B cell (primary cell): ENCODE measurements at regions not wholly inside any gene's neighbourhood (a gene's known extent, or its start where the extent isn't known, plus 50 kb on each side); places are given as distances from the start of the nearest gene placed in this dataset.

Experiments
- ATAC-seq: fragments of 200-7000 bp; cut with Tn5 transposase; one replicate; pipeline ENCODE4 v1.10.0; 2021; ENCODE audit warnings: low read depth, mild to moderate bottlenecking, moderate number of reproducible peaks, moderate library complexity
- CTCF ChIA-PET: fragments of 350-600 bp; sonication (Branson Sonifier 250); formaldehyde crosslinking; loops from one replicate; lab custom pipeline; 2021; ENCODE audit warnings: antibody characterized with exemption, inconsistent platforms; lab: Charles Lee
- POLR2A ChIA-PET: fragments of 350-600 bp; sonication (Branson Sonifier 250); formaldehyde crosslinking; loops from one replicate; lab custom pipeline; 2021; ENCODE audit warnings: antibody characterized with exemption; lab: Charles Lee
- DNase-seq: peaks from one replicate; pipeline ENCODE4 v3.0.0; 2013
- H2AFZ ChIP-seq: 2 replicates; pipeline ENCODE4 v1.6.1; 2012; ENCODE audit warnings: mild to moderate bottlenecking, low read depth, low read length; ENCODE audit not compliant: insufficient read depth, poor library complexity, severe bottlenecking
- H3K27ac ChIP-seq, 2 donors: 1 replicate in 1 of 2; 2 replicates in 1 of 2; pipeline ENCODE4 v1.5.1; 2012 to 2013; ENCODE audit warnings: low read length in 2 of 2, mild to moderate bottlenecking in 2 of 2, moderate library complexity in 1 of 2
- H3K27me3 ChIP-seq, 4 experiments: fragments of 200-600 bp in 1 of 4; sonication (generic) in 1 of 4; replicated peaks in 1 of 4; 1 replicate in 2 of 4; 2 replicates in 2 of 4; pipeline versions ENCODE4 v1.6.1 to v1.7.0; 2013 to 2016; ENCODE audit warnings: low read length in 3 of 4, mild to moderate bottlenecking in 2 of 4, mixed read lengths in 1 of 4, moderate library complexity in 1 of 4; ENCODE audit not compliant: insufficient read depth in 4 of 4, control insufficient read depth in 3 of 4; ENCODE audit errors: control extremely low read depth in 1 of 4
- H3K36me3 ChIP-seq, 2 experiments: replicated peaks in 1 of 2; 1 replicate in 1 of 2; 2 replicates in 1 of 2; pipeline versions ENCODE4 v1.6.1 to v1.7.1; 2013; ENCODE audit warnings: low read length in 1 of 2; ENCODE audit not compliant: insufficient read depth in 2 of 2, control insufficient read depth in 1 of 2; ENCODE audit errors: control extremely low read depth in 1 of 2, extremely low read depth in 1 of 2
- H3K4me1 ChIP-seq, 2 donors: fragments of 200-600 bp in 1 of 2; sonication (generic) in 1 of 2; 1 replicate in 1 of 2; 2 replicates in 1 of 2; pipeline versions ENCODE4 v1.5.1 to v1.6.1; 2013 to 2017; ENCODE audit warnings: low read length in 2 of 2; ENCODE audit not compliant: control insufficient read depth in 2 of 2, insufficient read depth in 2 of 2
- H3K4me2 ChIP-seq: replicated peaks from 2 replicates; pipeline ENCODE3; 2012; ENCODE audit warnings: mild to moderate bottlenecking, low read depth, low read length; ENCODE audit not compliant: poor library complexity, severe bottlenecking
- H3K4me3 ChIP-seq, 5 experiments: fragments of 200-600 bp in 1 of 5; sonication (generic) in 1 of 5; 1 replicate in 3 of 5; 2 replicates in 2 of 5; pipeline versions ENCODE4 v1.5.1 to v1.7.0; 2011 to 2016; ENCODE audit warnings: low read length in 4 of 5, mild to moderate bottlenecking in 4 of 5, low read depth in 2 of 5, control low read depth in 1 of 5, moderate library complexity in 1 of 5; ENCODE audit not compliant: insufficient read depth in 1 of 5; ENCODE audit errors: control extremely low read depth in 1 of 5, extremely low read depth in 1 of 5
- H3K79me2 ChIP-seq: fragments of 200-600 bp; sonication (generic); one replicate; pipeline ENCODE4 v1.6.0; 2016; ENCODE audit warnings: low read length; ENCODE audit not compliant: control insufficient read depth, insufficient read depth
- H3K9ac ChIP-seq: fragments of 200-600 bp; sonication (generic); 2 replicates; pipeline ENCODE4 v1.6.1; 2017; ENCODE audit warnings: mild to moderate bottlenecking, low read length, moderate library complexity
- H3K9me3 ChIP-seq, 3 donors: one replicate each; pipeline versions ENCODE4 v1.6.1 to v1.7.1; 2013; ENCODE audit warnings: low read length in 2 of 3; ENCODE audit not compliant: control insufficient read depth in 2 of 3, insufficient read depth in 1 of 3; ENCODE audit errors: control extremely low read depth in 1 of 3
- H4K20me1 ChIP-seq: 2 replicates; pipeline ENCODE4 v1.6.0; 2012; ENCODE audit warnings: mild to moderate bottlenecking, low read length; ENCODE audit not compliant: insufficient read depth, control insufficient read depth, poor library complexity, severe bottlenecking
- H3K27ac Mint-ChIP-seq: one replicate; pipeline ENCODE4 v1.8.0; 2021; ENCODE audit warnings: mixed read lengths
- H3K27me3 Mint-ChIP-seq: one replicate; pipeline ENCODE4 v1.8.0; 2021; ENCODE audit warnings: mixed read lengths
- H3K4me1 Mint-ChIP-seq: one replicate; pipeline ENCODE4 v1.8.0; 2021; ENCODE audit warnings: mixed read lengths
- H3K4me3 Mint-ChIP-seq: one replicate; pipeline ENCODE4 v1.8.0; 2021; ENCODE audit warnings: mixed read lengths
- H3K9me3 Mint-ChIP-seq: one replicate; pipeline ENCODE4 v1.8.0; 2022; ENCODE audit warnings: mixed read lengths; ENCODE audit not compliant: insufficient read depth
- CTCF ChIP-seq: fragments of 200-600 bp; IDR thresholded peaks from one replicate; pipeline ENCODE4 v1.8.0; 2022; ENCODE audit warnings: antibody characterized with exemption, mild to moderate bottlenecking
- EZH2 ChIP-seq: IDR thresholded peaks from 2 replicates; pipeline ENCODE4 v1.6.1; 2012; ENCODE audit warnings: borderline replicate concordance, low read depth, mild to moderate bottlenecking, moderate library complexity, low read length; ENCODE audit not compliant: insufficient read depth, poor library complexity, severe bottlenecking
- WGBS: methylation state at CpG from one replicate; pipeline ENCODE4 v1.1.5; 2013; ENCODE audit warnings: missing lambda C conversion rate; ENCODE audit not compliant: insufficient coverage; 5-methylcytosine and 5-hydroxymethylcytosine counted together
- intact Hi-C: fragments of 100-400 bp; cut with micrococcal nuclease; formaldehyde crosslinking; loops from one replicate; pipeline ENCODE4 v1.10.0; 2022

- no peak overlapping the region for H3K27ac Mint-ChIP-seq
- peaks cover 0 to 2% (median 0%) of the 10 kb centered on the region in 3 donors for H3K9me3 ChIP-seq
- TF ChIP-seq CTCF (no peak), EZH2 (no peak)
- no peak for DNase-seq
- no peak overlapping the region for H3K4me2 ChIP-seq
- H3K4me3 Mint-ChIP-seq, result no peak overlapping the region
- WGBS, result no CpG with 5 or more reads among the region's 2 CpGs
- no peaks in the 10 kb centered on the region for H3K27me3 ChIP-seq
- H3K9me3 Mint-ChIP-seq, result peaks cover 5% of the 10 kb centered on the region
- no peaks in the 10 kb centered on the region for H4K20me1 ChIP-seq
- no peaks in the 10 kb centered on the region for H3K79me2 ChIP-seq
- no peak for ATAC-seq
- H3K27ac ChIP-seq, result no peak overlapping the region
- ChIA-PET CTCF (no interaction called here), POLR2A (no interaction called here)
- H3K4me3 ChIP-seq, result no peak overlapping the region
- no peaks in the 10 kb centered on the region for H3K27me3 Mint-ChIP-seq
- intact Hi-C loops, result no loop called here
- H2AFZ ChIP-seq, result no peak overlapping the region
- H3K4me1 ChIP-seq, result no peaks in the 10 kb centered on the region
- no peaks in the 10 kb centered on the region for H3K4me1 Mint-ChIP-seq
- H3K36me3 ChIP-seq, result no peaks in the 10 kb centered on the region
- H3K9ac ChIP-seq, result no peak overlapping the region
Observed at GRCh38 chr13:68714292-68714691, 1393.3 kb upstream of the ATXN8OS start.

GRCh38 chr13:68713394-68713793, 1394.2 kb upstream of the ATXN8OS start:
- H3K4me3 ChIP-seq, result no peak overlapping the region
- no peak for DNase-seq

More at GRCh38 chr13:68713394-68713793, 1394.2 kb upstream of the ATXN8OS start:
- WGBS, result no CpG with 5 or more reads among the region's 1 CpG
- H3K27me3 ChIP-seq, result no peaks in the 10 kb centered on the region
- Mint-ChIP-seq H3K9me3 (peaks cover 5% of the 10 kb centered on the region), H3K4me3 (no peak overlapping the region), H3K4me1 (no peaks in the 10 kb centered on the region), H3K27ac (no peak overlapping the region), H3K27me3 (no peaks in the 10 kb centered on the region)
- H3K4me1 ChIP-seq, result no peaks in the 10 kb centered on the region
- no peak for TF ChIP-seq CTCF
- no peaks in the 10 kb centered on the region for H4K20me1 ChIP-seq
- peaks cover 0 to 2% (median 2%) of the 10 kb centered on the region in 3 donors for H3K9me3 ChIP-seq
- no peak overlapping the region for H3K4me2 ChIP-seq
- no peak overlapping the region for H2AFZ ChIP-seq
- no peaks in the 10 kb centered on the region for H3K79me2 ChIP-seq
- intact Hi-C loops, result no loop called here
- no peak overlapping the region for H3K27ac ChIP-seq
- ChIA-PET POLR2A (no interaction called here), CTCF (no interaction called here)
- H3K36me3 ChIP-seq, result no peaks in the 10 kb centered on the region
- ATAC-seq, result no peak
- H3K9ac ChIP-seq, result no peak overlapping the region
